GM21367 (cell line): ENCODE measurements at regions not wholly inside any gene's neighbourhood (a gene's known extent, or its start where the extent isn't known, plus 50 kb on each side); places are given as distances from the start of the nearest gene placed in this dataset.

Source experiments
- ATAC-seq: cut with Tn5 transposase; IDR thresholded peaks from one replicate; pipeline ENCODE4 v1.9.1; 2021; ENCODE audit not compliant: unreplicated experiment

GRCh38 chr11:111045407-111045803 is 200.1 kb upstream of the POU2AF2 start:
- ATAC-seq: no peak

DNA sequence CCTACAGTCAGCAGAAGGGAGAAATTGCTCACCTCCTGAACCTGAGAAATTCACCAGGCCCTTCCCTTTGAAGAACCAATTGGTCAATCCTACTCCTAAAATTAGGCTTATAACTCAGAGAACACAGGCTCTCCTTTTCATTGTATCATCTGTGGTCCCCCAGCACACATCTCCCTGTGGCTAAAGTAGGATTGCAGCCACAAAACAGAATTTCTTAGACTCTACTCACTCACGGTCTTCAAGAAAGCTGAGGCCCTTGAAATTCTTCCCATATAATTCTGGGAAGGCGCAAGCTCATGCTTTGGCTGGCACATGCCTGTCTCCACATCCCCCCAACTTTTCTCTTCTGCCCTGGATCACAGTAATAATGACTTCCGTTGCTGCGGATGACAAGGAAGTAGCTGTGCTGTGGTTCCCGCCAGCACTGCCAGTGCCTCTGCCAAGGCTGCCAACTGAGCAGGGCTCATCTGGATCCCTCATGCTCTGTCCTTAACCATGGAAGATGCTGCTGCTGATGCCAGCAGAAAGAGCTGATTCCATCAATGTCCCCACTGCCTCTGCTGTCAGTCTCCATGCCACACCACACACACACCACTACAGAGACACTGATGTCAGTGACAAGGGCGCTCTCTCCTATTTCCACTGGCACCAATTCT is 200.6 kb upstream of the POU2AF2 start:
- no peak for ATAC-seq

DNA sequence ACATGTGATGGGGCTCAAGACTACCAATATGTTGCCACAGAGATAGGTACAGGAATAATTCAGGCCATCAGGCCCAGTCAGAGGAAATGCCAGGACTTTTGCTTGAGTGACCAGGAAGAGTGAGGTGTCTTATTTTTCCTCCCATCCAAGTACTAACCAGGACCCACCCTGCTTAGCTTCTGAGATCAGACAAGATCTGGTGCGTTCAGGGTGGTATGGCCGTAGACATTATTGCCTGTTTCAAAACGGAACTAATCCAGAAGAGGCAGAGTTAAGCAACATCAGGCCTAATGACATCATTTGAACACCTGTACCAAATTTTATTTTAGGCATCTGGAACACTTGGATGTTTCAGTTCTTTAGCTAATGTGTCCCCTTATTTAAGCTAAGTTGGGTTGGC is 205.5 kb upstream of the POU2AF2 start:
- ATAC-seq: no peak

DNA sequence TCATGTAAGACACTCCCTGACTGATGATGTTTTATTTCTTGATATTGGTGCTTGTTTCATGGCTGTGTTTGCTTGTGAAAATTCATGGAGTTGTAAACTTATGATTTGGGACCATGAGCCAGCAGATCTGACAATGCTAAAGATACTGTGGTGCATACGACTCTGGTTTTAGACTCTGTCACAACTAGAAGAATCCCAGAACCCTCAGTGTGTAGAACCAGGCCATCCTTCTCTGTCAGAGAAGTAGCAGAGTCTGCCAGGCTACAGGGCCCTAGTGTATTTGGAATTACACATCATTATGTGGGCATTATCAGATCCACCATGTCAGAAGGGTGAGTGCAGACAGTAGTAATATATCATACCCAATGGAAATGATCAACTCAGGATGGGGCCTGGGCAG is 209.8 kb upstream of the POU2AF2 start:
- no peak for ATAC-seq

GRCh38 chr11:111026241-111026640 is 219.3 kb upstream of the POU2AF2 start:
- ATAC-seq: no peak

DNA sequence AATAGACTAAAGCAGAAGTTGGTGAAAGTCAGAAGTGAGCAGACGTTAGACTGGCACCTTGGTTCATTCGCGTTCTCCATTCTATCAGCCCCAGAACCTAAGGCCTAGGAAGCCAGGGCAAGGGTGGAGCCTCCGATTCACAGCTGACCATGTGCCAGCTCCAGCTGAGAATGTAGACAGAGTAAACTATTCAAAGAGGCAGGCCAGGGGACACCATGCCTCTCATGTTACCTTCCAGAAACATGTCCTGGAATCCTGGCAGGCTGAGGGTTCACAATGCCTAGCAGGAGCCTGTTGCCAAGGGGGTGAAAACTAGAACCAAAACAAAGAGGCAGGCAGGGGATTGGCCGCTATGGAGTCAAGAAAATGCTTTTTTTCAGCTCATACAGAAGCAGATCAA is 224.4 kb upstream of the POU2AF2 start:
- ATAC-seq: no peak

GRCh38 chr11:111019871-111020670 is 225.5 kb upstream of the POU2AF2 start:
- no peak for ATAC-seq

DNA sequence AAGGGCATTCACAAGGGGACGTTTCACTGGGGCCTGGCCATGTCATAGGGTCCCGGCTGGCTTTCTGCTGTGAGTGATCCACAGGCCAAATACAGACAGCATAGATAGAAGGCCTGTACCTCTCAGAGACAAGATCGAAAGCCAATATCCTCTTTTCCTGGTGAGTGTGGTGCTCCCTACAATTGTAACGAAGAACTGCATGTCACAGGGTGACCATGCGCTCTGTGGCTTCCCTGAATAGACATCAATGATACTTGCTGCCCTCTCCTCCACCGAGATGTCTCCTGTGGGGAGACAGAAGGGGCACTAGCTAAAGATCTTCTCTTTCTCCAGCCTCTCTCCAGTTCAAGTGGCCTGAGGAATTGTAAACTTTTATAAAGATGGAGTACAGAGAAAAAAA is 226.1 kb upstream of the POU2AF2 start:
- ATAC-seq: no peak

DNA sequence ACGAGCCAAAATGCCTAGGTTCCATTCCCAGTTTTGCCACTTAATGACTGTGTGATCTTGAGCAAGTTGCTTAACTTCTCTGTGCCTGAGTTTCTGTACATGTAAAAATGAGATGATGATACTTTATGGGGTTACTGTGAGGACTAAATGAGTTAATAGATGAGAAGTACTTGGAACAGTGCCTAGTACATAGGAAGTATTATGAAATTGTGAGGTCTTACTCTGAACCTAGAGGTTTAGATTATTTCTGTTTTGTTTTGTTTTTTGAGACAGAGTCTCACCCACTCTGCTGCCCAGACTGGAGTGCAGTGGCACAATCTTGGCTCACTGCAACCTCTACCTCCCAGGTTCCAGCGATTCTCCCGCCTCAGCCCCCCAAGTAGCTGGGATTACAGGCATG is 227.0 kb upstream of the POU2AF2 start:
- ATAC-seq: no peak

GRCh38 chr11:111012491-111012890 is 233.0 kb upstream of the POU2AF2 start:
- no peak for ATAC-seq

DNA sequence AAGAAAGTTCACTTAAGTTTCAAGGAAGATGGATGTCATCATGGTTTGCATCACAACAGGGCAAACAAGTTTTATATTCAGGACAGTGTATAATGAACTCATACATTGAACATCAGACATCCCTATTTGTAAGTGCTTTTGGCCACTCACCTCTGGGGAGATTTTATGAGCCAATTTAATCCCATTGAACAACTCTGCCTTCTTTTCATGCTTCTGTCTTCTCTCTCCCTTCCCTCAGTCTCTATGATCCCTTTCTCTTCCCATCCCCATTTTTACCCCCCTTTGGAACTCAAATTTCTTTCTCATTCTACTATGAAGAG is 234.3 kb upstream of the POU2AF2 start:
- ATAC-seq: no peak

- no peak for ATAC-seq
Measured at GRCh38 chr11:111010391-111011274, 234.9 kb upstream of the POU2AF2 start.

- ATAC-seq: no peak
Measured at GRCh38 chr11:111006227-111006626, 239.3 kb upstream of the POU2AF2 start.

DNA sequence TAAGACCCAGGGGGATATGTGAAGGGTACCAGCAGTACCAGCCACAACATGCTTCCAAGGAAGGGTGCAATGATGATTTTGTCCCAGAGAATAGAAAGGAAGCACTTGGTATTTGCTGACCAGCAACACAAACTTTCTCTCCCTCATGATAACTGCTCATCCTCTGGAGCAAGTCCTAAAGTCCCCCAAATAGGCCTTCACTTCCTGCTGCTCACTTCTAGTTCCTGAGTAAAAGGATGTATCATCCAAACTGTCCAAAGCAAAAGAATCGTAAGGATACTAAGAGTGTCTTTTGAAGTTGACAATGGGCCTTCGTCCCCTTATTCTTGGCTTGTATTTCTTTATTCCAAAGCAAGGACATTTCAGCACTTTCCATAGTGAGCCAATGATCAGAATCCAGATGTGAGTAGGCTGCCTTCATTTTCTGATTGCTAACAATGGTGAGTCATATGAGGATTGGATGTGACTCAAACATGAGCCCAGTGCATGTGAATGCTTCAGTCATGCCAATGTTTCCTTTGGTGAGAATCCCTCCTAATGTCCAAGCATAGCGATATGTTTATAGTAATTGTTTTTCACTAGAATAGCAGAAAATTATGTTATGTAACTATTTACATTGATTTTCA is 243.4 kb upstream of the POU2AF2 start:
- no peak for ATAC-seq

- no peak for ATAC-seq
Measured at GRCh38 chr11:111001081-111001430, 244.5 kb upstream of the POU2AF2 start.

DNA sequence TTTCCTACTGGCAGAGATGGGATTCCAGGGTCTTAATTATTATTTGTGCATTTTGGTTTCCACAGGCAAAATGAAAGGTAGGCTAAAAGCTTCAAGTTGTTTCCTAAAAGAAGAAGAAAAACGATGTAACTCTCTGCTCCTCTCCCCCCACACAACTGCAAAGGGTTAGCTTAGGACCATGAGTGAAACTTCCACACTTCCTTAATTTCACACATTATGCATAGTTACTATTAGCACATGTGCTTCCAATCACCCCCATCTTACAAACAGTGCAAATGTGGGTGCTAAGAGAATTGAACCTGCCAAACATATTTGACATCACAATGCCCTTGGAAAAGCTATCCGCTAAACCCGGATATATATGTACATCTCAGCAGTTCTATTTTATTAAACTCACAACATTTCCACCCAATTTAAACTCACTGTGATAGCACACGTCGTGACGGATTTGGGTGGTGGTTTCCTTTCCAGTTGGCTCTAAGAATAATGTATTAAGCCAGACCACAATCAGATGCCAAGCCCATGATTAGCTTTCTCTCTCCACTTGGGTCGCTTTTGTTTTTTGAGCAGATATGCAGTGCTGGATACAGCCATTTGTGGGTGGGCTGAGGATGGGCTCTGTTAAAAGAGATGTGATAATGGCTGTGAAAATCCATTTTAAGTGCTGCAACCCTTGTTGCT is 245.0 kb upstream of the POU2AF2 start:
- ATAC-seq: no peak

GRCh38 chr11:110992481-110992880 is 253.0 kb upstream of the POU2AF2 start:
- no peak for ATAC-seq

DNA sequence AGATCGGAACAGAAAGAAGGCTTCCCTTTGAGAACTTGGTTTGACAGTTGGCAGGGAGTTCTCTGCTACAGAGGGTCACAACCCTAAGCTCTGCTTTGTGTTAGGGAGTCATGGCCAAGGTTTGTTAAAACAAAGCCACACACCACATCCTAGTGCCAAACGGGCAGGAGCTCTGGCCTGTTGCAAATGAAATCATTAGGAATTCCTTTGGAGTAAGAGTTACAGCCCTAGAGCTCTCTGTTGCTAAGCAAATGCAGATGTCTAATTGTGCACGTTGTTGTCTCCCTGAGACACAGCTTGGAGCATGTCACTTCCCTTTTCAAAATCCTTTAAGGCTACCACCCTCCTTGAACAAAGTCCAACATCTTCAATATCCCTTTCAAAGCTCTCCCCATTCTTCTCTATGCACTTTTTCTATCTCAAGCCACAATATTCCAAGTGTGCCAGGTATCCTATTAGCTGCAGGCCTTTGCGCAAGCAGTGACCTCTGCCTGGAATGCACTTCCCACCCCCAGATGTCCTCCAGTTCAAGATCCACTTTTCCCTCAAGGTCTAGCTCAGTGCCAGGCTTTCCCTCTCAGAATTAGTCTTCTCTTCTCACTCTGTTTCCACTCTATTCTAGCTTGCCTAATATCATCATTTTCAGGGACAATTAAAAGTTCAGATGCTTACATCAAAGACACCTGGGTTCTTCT is 253.7 kb upstream of the POU2AF2 start:
- no peak for ATAC-seq

GRCh38 chr11:110990311-110990710 is 255.2 kb upstream of the POU2AF2 start:
- no peak for ATAC-seq

- no peak for ATAC-seq
Measured at GRCh38 chr11:110989428-110990133, 255.9 kb upstream of the POU2AF2 start.
